H1 (cell line): ENCODE measurements at regions not wholly inside any gene's neighbourhood (a gene's known extent, or its start where the extent isn't known, plus 50 kb on each side); places are given as distances from the start of the nearest gene placed in this dataset.

Experiments used
- JUND ChIP-seq: IDR thresholded peaks from 2 replicates; pipeline ENCODE4 v1.6.1; 2011; ENCODE audit warnings: mild to moderate bottlenecking, improper control_type of control experiment, low read length
- RNF2 ChIP-seq: fragments of 200-900, 300-1000 bp; sonication (generic); IDR thresholded peaks from 2 replicates; pipeline ENCODE4 v1.7.1; 2016; ENCODE audit warnings: borderline replicate concordance, low read depth, mild to moderate bottlenecking, antibody characterized with exemption, low read length; ENCODE audit not compliant: poor library complexity, severe bottlenecking; ENCODE audit errors: missing control alignments
- SP4 ChIP-seq: IDR thresholded peaks from 2 replicates; pipeline ENCODE4 v1.6.1; 2012; ENCODE audit warnings: low read length, inconsistent platforms
- TF ChIP-seq, protein P1 (sequence below): IDR thresholded peaks from 2 replicates; pipeline ENCODE4 v1.6.1; 2012; ENCODE audit warnings: inconsistent platforms
- TF ChIP-seq, protein P2 (sequence below): IDR thresholded peaks from 2 replicates; pipeline ENCODE4 v1.6.1; 2012; ENCODE audit warnings: low read length, inconsistent platforms

DNA sequence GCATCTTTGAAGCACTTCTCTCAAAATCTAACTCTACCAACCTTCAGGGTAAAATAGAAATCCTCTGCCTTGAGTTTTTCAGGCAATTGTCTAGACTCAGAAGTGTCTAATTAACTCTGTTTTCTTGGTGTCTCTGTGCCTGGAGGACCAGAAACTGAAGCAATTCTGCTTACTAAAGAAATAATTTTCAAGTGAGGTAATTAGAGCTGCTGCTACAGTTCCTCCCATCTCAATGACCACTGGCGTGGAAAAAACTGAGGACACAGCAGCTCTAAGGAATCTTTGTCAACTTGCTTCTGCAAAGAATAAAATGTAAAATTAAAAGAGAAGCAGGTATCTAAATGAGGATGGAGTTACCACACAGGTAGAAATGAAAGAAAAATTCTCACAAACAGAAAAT lies 785.0 kb downstream of the PRELID2 start (continued):
- TF ChIP-seq JUND (no peak), RNF2 (no peak), SP4 (no peak)
- TF ChIP-seq, protein P1, sequence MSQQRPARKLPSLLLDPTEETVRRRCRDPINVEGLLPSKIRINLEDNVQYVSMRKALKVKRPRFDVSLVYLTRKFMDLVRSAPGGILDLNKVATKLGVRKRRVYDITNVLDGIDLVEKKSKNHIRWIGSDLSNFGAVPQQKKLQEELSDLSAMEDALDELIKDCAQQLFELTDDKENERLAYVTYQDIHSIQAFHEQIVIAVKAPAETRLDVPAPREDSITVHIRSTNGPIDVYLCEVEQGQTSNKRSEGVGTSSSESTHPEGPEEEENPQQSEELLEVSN: no peak
- TF ChIP-seq, protein P2, sequence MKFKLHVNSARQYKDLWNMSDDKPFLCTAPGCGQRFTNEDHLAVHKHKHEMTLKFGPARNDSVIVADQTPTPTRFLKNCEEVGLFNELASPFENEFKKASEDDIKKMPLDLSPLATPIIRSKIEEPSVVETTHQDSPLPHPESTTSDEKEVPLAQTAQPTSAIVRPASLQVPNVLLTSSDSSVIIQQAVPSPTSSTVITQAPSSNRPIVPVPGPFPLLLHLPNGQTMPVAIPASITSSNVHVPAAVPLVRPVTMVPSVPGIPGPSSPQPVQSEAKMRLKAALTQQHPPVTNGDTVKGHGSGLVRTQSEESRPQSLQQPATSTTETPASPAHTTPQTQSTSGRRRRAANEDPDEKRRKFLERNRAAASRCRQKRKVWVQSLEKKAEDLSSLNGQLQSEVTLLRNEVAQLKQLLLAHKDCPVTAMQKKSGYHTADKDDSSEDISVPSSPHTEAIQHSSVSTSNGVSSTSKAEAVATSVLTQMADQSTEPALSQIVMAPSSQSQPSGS: no peak
